ENCODE measurements at regions not wholly inside any gene's neighbourhood (a gene's known extent, or its start where the extent isn't known, plus 50 kb on each side); places are given as distances from the start of the nearest gene placed in this dataset.

- DNase-seq = no peak
Observed at GRCh38 chr3:168273036-168273435, 177.3 kb upstream of the GOLIM4 start.

- DNase-seq = no peak
Observed at GRCh38 chr3:168272343-168272985, 176.7 kb upstream of the GOLIM4 start.

- DNase-seq = no peak
Observed at GRCh38 chr3:168271932-168272331, 176.2 kb upstream of the GOLIM4 start.

GRCh38 chr3:168269001-168269400 lies 173.3 kb upstream of the GOLIM4 start:
- DNase-seq = no peak

- no peak for DNase-seq
Observed at GRCh38 chr3:168267179-168267578, 171.5 kb upstream of the GOLIM4 start.

- no peak for DNase-seq
Observed at GRCh38 chr3:168266335-168266734, 170.6 kb upstream of the GOLIM4 start.

GRCh38 chr3:168262887-168263286 lies 167.2 kb upstream of the GOLIM4 start:
- DNase-seq = no peak

- no peak for DNase-seq
Observed at GRCh38 chr3:168260859-168261258, 165.1 kb upstream of the GOLIM4 start.

- no peak for DNase-seq
Observed at GRCh38 chr3:168251371-168251770, 155.6 kb upstream of the GOLIM4 start.

- DNase-seq = no peak
Observed at GRCh38 chr3:168250415-168250861, 154.7 kb upstream of the GOLIM4 start.

GRCh38 chr3:168249550-168250414 lies 154.1 kb upstream of the GOLIM4 start:
- DNase-seq = peak; percentile 56

- DNase-seq = no peak
Observed at GRCh38 chr3:168249205-168249549, 153.5 kb upstream of the GOLIM4 start.

GRCh38 chr3:168248383-168249204 lies 152.9 kb upstream of the GOLIM4 start:
- no peak for DNase-seq

GRCh38 chr3:168241156-168241555 lies 145.4 kb upstream of the GOLIM4 start:
- DNase-seq = no peak

GRCh38 chr3:168239287-168239686 lies 143.6 kb upstream of the GOLIM4 start:
- DNase-seq = no peak

- no peak for DNase-seq
Observed at GRCh38 chr3:168233001-168233400, 137.3 kb upstream of the GOLIM4 start.

GRCh38 chr3:168223085-168223484 lies 127.4 kb upstream of the GOLIM4 start:
- DNase-seq = no peak

GRCh38 chr3:168220556-168220955 lies 124.8 kb upstream of the GOLIM4 start:
- DNase-seq = no peak

- no peak for DNase-seq
Observed at GRCh38 chr3:168219530-168219929, 123.8 kb upstream of the GOLIM4 start.

GRCh38 chr3:168218600-168218999 lies 122.9 kb upstream of the GOLIM4 start:
- DNase-seq = no peak

- DNase-seq = no peak
Observed at GRCh38 chr3:168216851-168217250, 121.1 kb upstream of the GOLIM4 start.

- DNase-seq = no peak
Observed at GRCh38 chr3:168213920-168214319, 118.2 kb upstream of the GOLIM4 start.

- no peak for DNase-seq
Observed at GRCh38 chr3:168212664-168213285, 117.1 kb upstream of the GOLIM4 start.
